GM19351 (cell line): ENCODE measurements at regions not wholly inside any gene's neighbourhood (a gene's known extent, or its start where the extent isn't known, plus 50 kb on each side); places are given as distances from the start of the nearest gene placed in this dataset.
"Not testable (repeated sequence)": the region's sequence is repeated elsewhere in the genome, so short reads cannot be mapped to it uniquely, and the experiment has no call there.

Experiments used
- ATAC-seq: cut with Tn5 transposase; IDR thresholded peaks from one replicate; pipeline ENCODE4 v1.9.1; 2021; ENCODE audit warnings: mild to moderate bottlenecking, moderate library complexity; ENCODE audit not compliant: unreplicated experiment

DNA sequence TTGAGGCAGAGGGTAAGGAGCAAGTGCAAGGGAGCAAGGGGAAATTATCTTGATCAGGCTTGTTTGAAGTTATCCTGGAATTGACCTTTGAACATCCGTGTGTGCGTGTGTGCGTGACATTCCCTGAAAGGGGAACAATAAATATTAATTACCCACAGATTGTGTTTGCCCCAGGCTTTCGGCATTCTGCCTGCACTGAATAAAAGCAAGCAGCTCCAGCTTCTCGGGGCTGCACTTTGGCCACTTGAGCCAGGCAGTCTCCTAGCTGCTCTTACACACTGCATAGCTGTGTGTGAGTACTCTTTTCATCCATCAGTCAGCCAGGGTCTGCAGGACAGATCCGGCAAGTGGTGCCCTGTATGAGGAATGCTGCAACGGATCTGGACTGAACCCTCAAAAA, 107.7 kb upstream of the BTN3A2 start:
- ATAC-seq: no peak

DNA sequence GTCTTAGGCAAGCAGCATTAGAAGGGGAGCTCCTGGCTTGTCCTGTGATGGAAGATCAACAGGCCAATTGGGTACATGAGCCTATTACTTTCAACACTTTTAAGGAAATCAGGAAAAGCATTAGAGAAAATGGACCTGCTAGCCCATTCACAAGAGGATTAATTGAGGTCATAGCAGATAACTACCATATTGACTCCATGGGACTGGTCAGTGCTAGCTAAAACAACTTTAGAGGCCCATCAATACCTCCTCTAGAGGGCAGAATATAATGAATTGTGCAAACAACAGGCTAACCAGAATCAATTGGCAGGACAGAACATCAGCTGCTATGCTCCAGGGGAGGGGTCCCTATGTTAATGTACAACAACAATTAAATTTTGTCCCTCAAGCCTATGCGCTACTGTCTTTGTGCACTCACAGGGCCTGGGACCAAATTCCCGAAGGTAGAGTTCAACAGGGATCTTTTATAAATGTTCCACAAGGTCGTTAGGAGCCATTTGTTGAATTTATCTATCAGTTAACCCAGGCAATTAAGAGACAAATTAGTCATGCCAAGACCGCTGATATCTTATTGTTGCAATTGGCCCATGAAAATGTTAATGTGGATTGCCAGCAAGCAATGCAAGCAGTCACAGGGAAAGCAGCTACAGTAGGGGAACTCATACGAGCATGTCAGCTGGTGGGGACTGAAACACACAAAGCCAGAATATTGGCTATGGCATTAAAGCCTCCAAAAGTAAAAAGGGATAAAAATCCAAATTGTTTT, 106.6 kb upstream of the BTN3A2 start:
- no peak for ATAC-seq

DNA sequence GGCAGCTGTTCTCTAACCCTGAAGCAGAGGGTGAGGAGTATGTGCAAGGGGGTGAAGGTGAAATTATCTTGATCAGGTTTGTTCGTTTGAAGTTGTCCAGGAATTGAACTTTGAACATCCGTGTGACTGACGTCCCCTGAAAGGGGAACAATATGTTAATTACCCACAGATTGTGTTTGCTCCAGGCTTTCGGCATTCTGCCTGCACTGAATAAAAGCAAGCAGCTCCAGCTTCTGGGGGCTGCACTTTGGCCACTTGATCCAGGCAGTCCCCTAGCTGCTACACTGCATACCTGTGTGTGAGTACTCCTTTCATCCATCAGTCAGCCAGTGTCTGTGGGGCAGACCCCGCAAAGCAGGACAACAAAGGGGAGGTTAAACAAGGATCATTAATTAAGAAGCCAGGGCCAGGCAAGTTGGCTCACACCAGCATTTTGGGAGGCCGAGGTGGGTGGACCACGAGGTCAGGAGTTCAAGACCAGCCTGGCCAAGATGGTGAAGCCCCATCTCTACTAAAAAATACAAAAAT, 104.8 kb upstream of the BTN3A2 start:
- no peak for ATAC-seq

DNA sequence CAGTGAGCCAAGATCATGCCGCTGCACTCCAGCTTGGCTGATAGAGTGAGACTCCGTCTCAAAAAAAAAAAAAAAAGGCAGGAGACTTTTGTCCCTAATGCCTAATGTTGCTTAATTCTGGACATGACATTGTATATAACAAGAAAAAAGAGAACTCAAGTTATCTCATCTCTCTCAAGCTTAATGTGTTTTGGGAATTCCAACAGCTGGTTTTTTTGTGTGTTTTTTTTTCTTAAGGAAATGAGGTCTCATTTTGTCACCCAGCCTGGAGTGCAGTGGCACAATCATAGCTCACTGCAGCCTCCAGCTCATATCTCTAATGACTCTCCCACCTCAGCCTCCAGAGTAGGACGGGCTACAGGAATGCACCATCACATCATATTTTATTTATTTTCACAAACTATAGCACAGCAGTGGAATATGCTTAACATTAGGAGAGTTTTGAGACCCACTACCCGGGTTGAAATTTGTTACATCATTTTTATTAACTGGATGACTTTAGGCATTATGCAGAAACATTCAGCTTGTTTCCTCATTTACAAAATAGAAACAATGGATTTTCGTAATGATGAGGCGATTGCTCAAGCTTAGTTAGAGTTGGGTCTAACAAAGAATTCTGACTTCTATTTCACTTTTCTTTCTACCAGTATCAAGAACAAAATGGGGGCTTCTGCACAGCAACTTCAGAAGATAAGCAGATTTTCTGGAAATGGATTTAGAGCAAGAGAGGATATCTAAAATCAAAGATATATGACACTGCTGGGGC, 104.1 kb upstream of the BTN3A2 start:
- ATAC-seq: no peak

- no peak for ATAC-seq
Observed at GRCh38 chr6:26264547-26264946, 100.5 kb upstream of the BTN3A2 start.

DNA sequence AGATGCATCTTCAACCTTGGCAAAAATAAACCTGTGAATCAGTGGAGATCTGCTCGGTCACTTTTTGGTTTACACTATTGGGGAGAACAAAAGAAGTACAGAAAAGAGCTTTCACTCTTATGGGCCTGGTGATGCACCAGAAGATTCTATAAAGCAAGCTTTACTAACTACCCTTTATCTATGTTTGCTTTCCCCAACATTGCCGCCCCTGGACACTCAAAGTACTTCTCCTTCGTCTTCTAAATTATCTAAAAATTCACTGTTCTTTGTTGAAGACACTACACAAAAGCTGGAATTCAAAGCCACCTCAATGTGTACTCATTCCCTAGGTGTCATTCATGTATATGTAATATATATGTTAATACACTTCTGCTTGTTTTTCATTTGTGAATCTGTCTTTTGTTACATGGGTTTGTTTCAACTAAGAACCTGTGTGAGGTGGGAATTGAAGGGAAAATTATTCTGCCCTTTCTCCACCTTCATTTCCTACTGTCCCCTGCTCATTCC, 97.9 kb upstream of the BTN3A2 start:
- ATAC-seq: no peak

- no peak for ATAC-seq
Observed at GRCh38 chr6:26268659-26269402, 96.2 kb upstream of the BTN3A2 start.

- ATAC-seq: no peak
Observed at GRCh38 chr6:26269531-26270485, 95.2 kb upstream of the BTN3A2 start.

DNA sequence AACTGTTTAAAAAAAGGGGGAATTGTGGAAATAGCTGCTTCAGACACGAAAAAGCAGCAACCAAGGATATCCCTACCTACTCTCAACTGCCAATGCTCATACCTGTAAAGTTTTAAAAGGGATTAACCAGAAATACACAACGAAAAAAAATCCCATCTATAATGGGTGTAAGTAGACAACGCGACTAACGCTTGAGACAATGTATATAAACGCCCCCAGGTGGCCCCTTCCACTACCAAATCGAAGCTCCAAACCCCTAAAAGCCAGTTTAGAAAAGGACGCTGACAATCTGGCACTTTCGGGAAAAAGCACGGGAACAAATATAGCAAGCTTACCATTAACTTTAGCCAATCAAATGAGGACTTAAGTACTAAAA, 94.5 kb upstream of the BTN3A2 start:
- no peak for ATAC-seq

- no peak for ATAC-seq
Observed at GRCh38 chr6:26270903-26271667, 93.9 kb upstream of the BTN3A2 start.

- no peak for ATAC-seq
Observed at GRCh38 chr6:26271668-26272024, 93.4 kb upstream of the BTN3A2 start.

- peak; percentile 21 for ATAC-seq
Observed at GRCh38 chr6:26272171-26272637, 92.8 kb upstream of the BTN3A2 start.

DNA sequence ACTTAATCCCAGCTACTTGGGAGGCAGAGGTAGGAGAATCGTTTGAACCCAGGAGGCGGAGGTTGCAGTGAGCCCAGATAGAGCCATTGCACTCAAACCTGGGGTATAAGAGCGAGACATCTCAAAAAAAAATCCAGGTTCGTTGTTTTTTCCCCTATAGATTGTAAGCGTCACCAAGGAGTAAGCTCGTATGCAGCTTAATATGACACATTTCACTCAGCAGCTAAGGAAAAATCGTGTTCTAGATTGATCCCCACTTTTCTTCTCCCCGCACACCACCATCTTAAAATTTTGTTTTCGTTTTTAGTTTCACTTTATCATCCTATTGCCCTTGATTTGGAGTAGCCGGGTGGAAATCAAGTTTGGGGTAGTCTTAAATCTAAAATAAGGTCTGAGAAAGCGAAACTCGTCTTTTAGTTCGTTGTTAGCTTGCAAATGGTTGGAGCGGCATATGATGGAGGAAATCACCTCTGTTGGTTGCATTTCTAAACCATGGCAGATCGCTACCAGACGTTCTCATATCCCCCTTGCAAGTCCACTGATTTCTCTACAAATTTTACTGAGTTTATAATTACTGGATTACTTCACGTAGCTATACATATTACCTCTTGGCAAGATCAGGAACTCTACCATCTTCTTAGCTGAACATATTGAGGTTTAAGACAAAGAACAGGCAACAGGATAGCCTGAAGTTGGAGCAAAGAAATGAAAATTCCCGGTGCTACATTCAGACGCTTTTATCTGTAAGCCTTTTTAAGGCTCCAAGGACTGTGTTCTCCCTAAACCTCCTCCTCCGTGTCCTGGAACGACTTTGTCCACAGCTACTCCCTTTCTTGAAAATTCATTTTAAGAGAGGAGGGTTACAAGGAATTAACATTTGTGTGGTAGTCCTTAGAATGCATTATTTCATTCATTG, 91.1 kb upstream of the BTN3A2 start:
- ATAC-seq: no peak

- no peak for ATAC-seq
Observed at GRCh38 chr6:26275663-26276062, 89.3 kb upstream of the BTN3A2 start.

DNA sequence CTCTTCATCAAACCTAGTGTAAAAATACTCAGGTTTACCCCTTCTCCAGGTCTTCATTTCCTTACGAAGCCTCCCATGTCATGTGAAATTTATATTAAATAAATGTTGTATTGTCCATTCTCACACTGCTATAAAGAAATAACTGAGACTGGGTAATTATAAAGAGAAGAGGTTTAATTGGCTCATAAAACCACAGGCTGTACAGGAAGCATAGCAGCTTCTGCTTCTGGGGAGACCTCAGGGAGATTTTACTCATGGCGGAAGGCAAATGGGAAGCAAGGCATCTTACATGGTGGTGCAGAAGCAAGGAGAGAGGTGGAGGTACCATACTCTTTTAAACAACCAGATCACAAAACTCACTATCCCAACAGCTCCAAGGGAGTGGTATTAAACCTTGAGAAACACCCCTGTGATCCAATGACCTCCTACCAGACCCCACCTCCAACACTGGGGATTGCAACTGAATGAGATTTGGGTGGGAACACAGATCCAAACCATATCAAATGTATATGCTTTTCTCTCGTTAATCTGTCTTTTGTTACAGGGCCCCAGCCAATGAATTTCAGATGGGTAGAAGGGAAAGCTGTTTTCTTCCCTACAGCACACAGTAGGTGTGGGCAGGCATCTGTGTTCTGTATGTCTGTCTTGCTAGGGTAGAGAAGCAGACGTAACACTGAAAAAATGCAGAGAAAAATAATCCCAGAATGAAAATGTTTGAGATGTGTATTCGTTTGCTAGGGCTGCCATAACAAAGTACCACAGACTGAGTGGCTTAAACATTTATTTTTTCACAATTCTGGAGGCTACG, 88.0 kb upstream of the BTN3A2 start:
- no peak for ATAC-seq

- no peak for ATAC-seq
Observed at GRCh38 chr6:26278536-26278935, 86.5 kb upstream of the BTN3A2 start.

- ATAC-seq: not testable (repeated sequence)
Observed at GRCh38 chr6:26279371-26279770, 85.6 kb upstream of the BTN3A2 start.
